HCT116 (cell line): ENCODE measurements at regions not wholly inside any gene's neighbourhood (a gene's known extent, or its start where the extent isn't known, plus 50 kb on each side); places are given as distances from the start of the nearest gene placed in this dataset.

Experiments used
- ATAC-seq: fragments of 200-7000 bp; cut with Tn5 transposase; 2 replicates; pipeline ENCODE4 v1.9.1; 2020; ENCODE audit warnings: mild to moderate bottlenecking, moderate library complexity
- BruUV-seq: library from RNA; stranded (reverse); fragments of 400-500 nt; replicated peaks from 2 replicates; lab custom pipeline; 2021; lab: Mats Ljungman, UMichigan
- CTCF ChIA-PET: fragments of 300-600 bp; sonication (Branson Sonifier 250); formaldehyde crosslinking; loops from one replicate; lab custom pipeline; 2021; ENCODE audit warnings: antibody characterized with exemption; lab: Charles Lee
- POLR2A ChIA-PET: fragments of 300-600, 350-600 bp; sonication (Branson Sonifier 250); formaldehyde crosslinking; loops from one replicate; lab custom pipeline; 2021; ENCODE audit warnings: antibody characterized with exemption; lab: Charles Lee
- RAD21 ChIA-PET, 2 experiments: fragments of 300-600 bp; sonication (Branson Sonifier 250); formaldehyde crosslinking; loops; one replicate each; lab custom pipeline; 2023; ENCODE audit warnings: low total read pairs in 2 of 2; ENCODE audit not compliant: uncharacterized antibody in 2 of 2, unreplicated experiment in 2 of 2, low non-redundant PET in 1 of 2; lab: Charles Lee
- DNase-seq: peaks from one replicate; pipeline ENCODE4 v3.0.0-alpha.2; 2010; ENCODE audit warnings: low read depth, low spot score
- H2AFZ ChIP-seq: fragments of 200-600 bp; shearing (Covaris generic), sonication (generic); 2 replicates; pipeline ENCODE4 v1.6.1; 2017; ENCODE audit warnings: low read depth, mixed run types, mixed read lengths, antibody characterized with exemption, low read length; ENCODE audit not compliant: poor library complexity, severe bottlenecking
- H3K27ac ChIP-seq: 2 replicates; pipeline ENCODE4 v1.5.1; 2012; ENCODE audit warnings: low read depth, low read length
- H3K27me3 ChIP-seq: fragments of 200-600 bp; sonication (generic); 2 replicates; pipeline ENCODE4 v1.6.1; 2016; ENCODE audit warnings: mixed run types, low read length, mixed read lengths; ENCODE audit not compliant: insufficient read depth
- H3K36me3 ChIP-seq, 2 experiments: fragments of 200-500 bp in 1 of 2; fragments of 200-600 bp in 1 of 2; sonication (Bioruptor generic) in 1 of 2; sonication (generic) in 1 of 2; 2 replicates each; pipeline versions ENCODE4 v1.5.1 to v1.6.1; 2014 to 2016; ENCODE audit warnings: low read length in 2 of 2, inconsistent platforms in 1 of 2, mixed read lengths in 1 of 2, mixed run types in 1 of 2; ENCODE audit not compliant: insufficient read depth in 2 of 2, control insufficient read depth in 1 of 2
- H3K4me1 ChIP-seq, 2 experiments: fragments of 200-600 bp in 1 of 2; sonication (generic) in 1 of 2; 2 replicates each; pipeline versions ENCODE4 v1.5.1 to v1.6.1; 2012 to 2017; ENCODE audit warnings: low read length in 2 of 2, inconsistent platforms in 1 of 2, mild to moderate bottlenecking in 1 of 2, mixed read lengths in 1 of 2, mixed run types in 1 of 2, moderate library complexity in 1 of 2; ENCODE audit not compliant: insufficient read depth in 2 of 2, control insufficient read depth in 1 of 2
- H3K4me2 ChIP-seq: fragments of 200-600 bp; sonication (generic); 2 replicates; pipeline ENCODE4 v1.6.1; 2017; ENCODE audit warnings: mixed run types, low read length, mixed read lengths
- H3K4me3 ChIP-seq, 2 experiments: fragments of 200-600 bp in 1 of 2; sonication (generic) in 1 of 2; replicated peaks in 1 of 2; 2 replicates each; pipeline ENCODE4 v1.5.1; 2011 to 2016; ENCODE audit warnings: low read length in 2 of 2, control low read depth in 1 of 2, low read depth in 1 of 2, mild to moderate bottlenecking in 1 of 2, mixed read lengths in 1 of 2, mixed run types in 1 of 2
- H3K79me2 ChIP-seq: fragments of 200-600 bp; sonication (generic); 2 replicates; pipeline ENCODE4 v1.6.1; 2017; ENCODE audit warnings: mild to moderate bottlenecking, mixed run types, low read length, moderate library complexity, mixed read lengths; ENCODE audit not compliant: insufficient read depth
- H3K9ac ChIP-seq: fragments of 200-600 bp; sonication (generic); 2 replicates; pipeline ENCODE4 v1.6.1; 2016; ENCODE audit warnings: low read length, mixed read lengths
- H3K9me2 ChIP-seq: fragments of 200-600 bp; sonication (generic), shearing (Covaris generic); 2 replicates; pipeline ENCODE4 v1.6.1; 2017; ENCODE audit warnings: mixed run types, mild to moderate bottlenecking, moderate library complexity; ENCODE audit not compliant: insufficient read depth
- H3K9me3 ChIP-seq, 2 experiments: fragments of 200-500 bp in 1 of 2; fragments of 200-600 bp in 1 of 2; sonication (Bioruptor generic) in 1 of 2; sonication (generic) in 1 of 2; 2 replicates each; pipeline ENCODE4 v1.6.1; 2014 to 2017; ENCODE audit warnings: low read length in 2 of 2, mixed read lengths in 2 of 2, inconsistent platforms in 1 of 2, low read depth in 1 of 2, mild to moderate bottlenecking in 1 of 2, mixed run types in 1 of 2, moderate library complexity in 1 of 2; ENCODE audit not compliant: control insufficient read depth in 1 of 2, insufficient read depth in 1 of 2
- H4K20me1 ChIP-seq: fragments of 200-600 bp; sonication (generic), shearing (Covaris generic); 2 replicates; pipeline ENCODE4 v1.6.1; 2017; ENCODE audit warnings: mixed run types, mild to moderate bottlenecking, moderate library complexity; ENCODE audit not compliant: insufficient read depth
- EGR1 ChIP-seq: IDR thresholded peaks from 2 replicates; pipeline ENCODE4 v1.6.1; 2012; ENCODE audit warnings: low read depth
- EZH2 ChIP-seq: fragments of 200-600 bp; sonication (generic); IDR thresholded peaks from 2 replicates; pipeline ENCODE4 v1.6.1; 2017; ENCODE audit warnings: antibody characterized with exemption, mixed run types
- FOSL1 ChIP-seq: IDR thresholded peaks from 2 replicates; pipeline ENCODE4 v1.6.1; 2012; ENCODE audit warnings: low read depth
- POLR2A ChIP-seq: IDR thresholded peaks from 2 replicates; pipeline ENCODE4 v1.7.0; 2011; ENCODE audit warnings: borderline replicate concordance; ENCODE audit not compliant: insufficient read depth, insufficient read length; ENCODE audit errors: extremely low read depth
- POLR2AphosphoS5 ChIP-seq: IDR thresholded peaks from 2 replicates; pipeline ENCODE4 v1.6.1; 2011; ENCODE audit warnings: mild to moderate bottlenecking, low read depth, low read length, moderate library complexity
- RAD21 ChIP-seq: IDR thresholded peaks from 2 replicates; pipeline ENCODE4 v1.6.1; 2012; ENCODE audit warnings: low read depth, mild to moderate bottlenecking
- SRF ChIP-seq: IDR thresholded peaks from 2 replicates; pipeline ENCODE4 v1.6.1; 2012; ENCODE audit warnings: low read depth
- ZFX ChIP-seq: fragments of 450-650 bp; IDR thresholded peaks from 2 replicates; pipeline ENCODE4 v1.6.1; 2017
- intact Hi-C: fragments of 100-400 bp; cut with micrococcal nuclease; formaldehyde crosslinking; loops from 2 replicates; pipeline ENCODE4 v1.10.0; 2022
- TF ChIP-seq, protein P1 (sequence below): IDR thresholded peaks from 2 replicates; pipeline ENCODE4 v1.6.1; 2012; ENCODE audit warnings: low read depth
- TF ChIP-seq, protein P2 (sequence below): IDR thresholded peaks from 2 replicates; pipeline ENCODE4 v1.6.1; 2011; ENCODE audit warnings: mild to moderate bottlenecking, low read length, moderate library complexity; ENCODE audit not compliant: insufficient replicate concordance; ENCODE audit errors: extremely low read depth
- TF ChIP-seq, protein P3 (sequence below), 3 experiments: fragments of 200-600 bp in 1 of 3; sonication (generic) in 1 of 3; IDR thresholded peaks in 2 of 3; conservative IDR thresholded peaks in 1 of 3; 2 replicates each; pipeline ENCODE4 v1.5.1; 2012 to 2017; ENCODE audit warnings: low read depth in 2 of 3, low read length in 2 of 3, antibody characterized with exemption in 1 of 3, borderline replicate concordance in 1 of 3, control low read depth in 1 of 3, mild to moderate bottlenecking in 1 of 3, mixed read lengths in 1 of 3, mixed run types in 1 of 3, moderate library complexity in 1 of 3; ENCODE audit not compliant: insufficient read depth in 1 of 3

DNA sequence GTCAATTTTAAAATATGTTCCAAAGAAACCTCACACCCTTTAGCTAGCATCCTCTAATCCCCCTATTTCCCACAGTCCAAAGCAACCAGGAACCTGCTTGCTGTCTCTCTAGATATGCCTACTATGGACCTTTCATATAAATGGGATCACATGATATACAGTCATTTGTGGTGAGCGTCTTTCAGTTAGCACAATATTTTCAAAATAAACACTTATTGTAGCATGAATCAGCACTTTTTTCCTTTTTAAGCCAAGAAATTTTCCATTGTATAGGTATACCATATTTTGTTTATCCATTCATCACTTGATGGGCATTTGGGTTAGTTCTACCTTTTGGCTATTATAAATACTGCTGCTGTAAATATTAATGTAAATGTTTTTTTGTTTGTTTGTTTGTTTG is 223.0 kb upstream of the DOK6 start:
- CTCF ChIA-PET = no interaction called here
- no TSS peak for BruUV-seq

DNA sequence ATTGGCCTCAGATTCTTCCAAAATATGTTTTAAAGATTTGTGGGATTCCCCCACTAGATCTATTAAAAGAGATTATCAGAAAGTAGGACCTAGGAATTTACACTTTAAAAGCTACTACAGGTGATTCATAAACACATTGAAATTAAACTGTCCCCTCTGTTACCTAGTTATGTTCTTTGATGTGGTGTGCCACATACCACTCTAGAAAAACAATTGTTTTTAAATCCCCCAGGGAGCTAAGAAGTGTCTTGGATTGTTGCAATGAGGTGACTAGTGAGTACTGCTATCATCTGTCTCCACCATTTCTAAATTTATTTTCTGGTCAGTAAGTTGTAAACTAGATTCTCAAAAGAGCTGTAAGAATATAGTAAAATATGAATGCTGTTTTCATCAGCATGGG is 214.5 kb upstream of the DOK6 start:
- POLR2A ChIA-PET = no interaction called here
- CTCF ChIA-PET = no interaction called here
- intact Hi-C loops = no loop called here
- no peaks in the 10 kb centered on the region for H3K9me2 ChIP-seq
- no TSS peak for BruUV-seq
- no peaks in the 10 kb centered on the region for H3K27me3 ChIP-seq
- no peaks in the 10 kb centered on the region for H3K36me3 ChIP-seq
- H3K9me3 ChIP-seq = no peaks in the 10 kb centered on the region
- no peak overlapping the region for H3K9ac ChIP-seq
- H2AFZ ChIP-seq = no peak overlapping the region
- RAD21 ChIA-PET = no interaction called here
- no peak overlapping the region for H3K4me3 ChIP-seq
- H3K4me2 ChIP-seq = no peak overlapping the region
- no peaks in the 10 kb centered on the region for H4K20me1 ChIP-seq
- no peaks in the 10 kb centered on the region for H3K4me1 ChIP-seq
- no peak for DNase-seq
- no peaks in the 10 kb centered on the region for H3K79me2 ChIP-seq
- ATAC-seq = no peak
- H3K27ac ChIP-seq = no peak overlapping the region
- TF ChIP-seq, protein P1, sequence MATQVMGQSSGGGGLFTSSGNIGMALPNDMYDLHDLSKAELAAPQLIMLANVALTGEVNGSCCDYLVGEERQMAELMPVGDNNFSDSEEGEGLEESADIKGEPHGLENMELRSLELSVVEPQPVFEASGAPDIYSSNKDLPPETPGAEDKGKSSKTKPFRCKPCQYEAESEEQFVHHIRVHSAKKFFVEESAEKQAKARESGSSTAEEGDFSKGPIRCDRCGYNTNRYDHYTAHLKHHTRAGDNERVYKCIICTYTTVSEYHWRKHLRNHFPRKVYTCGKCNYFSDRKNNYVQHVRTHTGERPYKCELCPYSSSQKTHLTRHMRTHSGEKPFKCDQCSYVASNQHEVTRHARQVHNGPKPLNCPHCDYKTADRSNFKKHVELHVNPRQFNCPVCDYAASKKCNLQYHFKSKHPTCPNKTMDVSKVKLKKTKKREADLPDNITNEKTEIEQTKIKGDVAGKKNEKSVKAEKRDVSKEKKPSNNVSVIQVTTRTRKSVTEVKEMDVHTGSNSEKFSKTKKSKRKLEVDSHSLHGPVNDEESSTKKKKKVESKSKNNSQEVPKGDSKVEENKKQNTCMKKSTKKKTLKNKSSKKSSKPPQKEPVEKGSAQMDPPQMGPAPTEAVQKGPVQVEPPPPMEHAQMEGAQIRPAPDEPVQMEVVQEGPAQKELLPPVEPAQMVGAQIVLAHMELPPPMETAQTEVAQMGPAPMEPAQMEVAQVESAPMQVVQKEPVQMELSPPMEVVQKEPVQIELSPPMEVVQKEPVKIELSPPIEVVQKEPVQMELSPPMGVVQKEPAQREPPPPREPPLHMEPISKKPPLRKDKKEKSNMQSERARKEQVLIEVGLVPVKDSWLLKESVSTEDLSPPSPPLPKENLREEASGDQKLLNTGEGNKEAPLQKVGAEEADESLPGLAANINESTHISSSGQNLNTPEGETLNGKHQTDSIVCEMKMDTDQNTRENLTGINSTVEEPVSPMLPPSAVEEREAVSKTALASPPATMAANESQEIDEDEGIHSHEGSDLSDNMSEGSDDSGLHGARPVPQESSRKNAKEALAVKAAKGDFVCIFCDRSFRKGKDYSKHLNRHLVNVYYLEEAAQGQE = no peak
- TF ChIP-seq, protein P2, sequence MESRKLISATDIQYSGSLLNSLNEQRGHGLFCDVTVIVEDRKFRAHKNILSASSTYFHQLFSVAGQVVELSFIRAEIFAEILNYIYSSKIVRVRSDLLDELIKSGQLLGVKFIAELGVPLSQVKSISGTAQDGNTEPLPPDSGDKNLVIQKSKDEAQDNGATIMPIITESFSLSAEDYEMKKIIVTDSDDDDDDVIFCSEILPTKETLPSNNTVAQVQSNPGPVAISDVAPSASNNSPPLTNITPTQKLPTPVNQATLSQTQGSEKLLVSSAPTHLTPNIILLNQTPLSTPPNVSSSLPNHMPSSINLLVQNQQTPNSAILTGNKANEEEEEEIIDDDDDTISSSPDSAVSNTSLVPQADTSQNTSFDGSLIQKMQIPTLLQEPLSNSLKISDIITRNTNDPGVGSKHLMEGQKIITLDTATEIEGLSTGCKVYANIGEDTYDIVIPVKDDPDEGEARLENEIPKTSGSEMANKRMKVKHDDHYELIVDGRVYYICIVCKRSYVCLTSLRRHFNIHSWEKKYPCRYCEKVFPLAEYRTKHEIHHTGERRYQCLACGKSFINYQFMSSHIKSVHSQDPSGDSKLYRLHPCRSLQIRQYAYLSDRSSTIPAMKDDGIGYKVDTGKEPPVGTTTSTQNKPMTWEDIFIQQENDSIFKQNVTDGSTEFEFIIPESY = no peak
- no peak for TF ChIP-seq ZFX
- TF ChIP-seq, protein P3, sequence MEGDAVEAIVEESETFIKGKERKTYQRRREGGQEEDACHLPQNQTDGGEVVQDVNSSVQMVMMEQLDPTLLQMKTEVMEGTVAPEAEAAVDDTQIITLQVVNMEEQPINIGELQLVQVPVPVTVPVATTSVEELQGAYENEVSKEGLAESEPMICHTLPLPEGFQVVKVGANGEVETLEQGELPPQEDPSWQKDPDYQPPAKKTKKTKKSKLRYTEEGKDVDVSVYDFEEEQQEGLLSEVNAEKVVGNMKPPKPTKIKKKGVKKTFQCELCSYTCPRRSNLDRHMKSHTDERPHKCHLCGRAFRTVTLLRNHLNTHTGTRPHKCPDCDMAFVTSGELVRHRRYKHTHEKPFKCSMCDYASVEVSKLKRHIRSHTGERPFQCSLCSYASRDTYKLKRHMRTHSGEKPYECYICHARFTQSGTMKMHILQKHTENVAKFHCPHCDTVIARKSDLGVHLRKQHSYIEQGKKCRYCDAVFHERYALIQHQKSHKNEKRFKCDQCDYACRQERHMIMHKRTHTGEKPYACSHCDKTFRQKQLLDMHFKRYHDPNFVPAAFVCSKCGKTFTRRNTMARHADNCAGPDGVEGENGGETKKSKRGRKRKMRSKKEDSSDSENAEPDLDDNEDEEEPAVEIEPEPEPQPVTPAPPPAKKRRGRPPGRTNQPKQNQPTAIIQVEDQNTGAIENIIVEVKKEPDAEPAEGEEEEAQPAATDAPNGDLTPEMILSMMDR (IDR thresholded peaks at IDR 0.05 in 2 of 3, conservative IDR thresholded peaks at IDR 0.05 in 1 of 3; ENCODE audit: borderline replicate concordance in 1 of 3, insufficient read depth in 1 of 3, low read depth in 2 of 3, low read length in 2 of 3) = no peak

More for the DNA sequence above, 223.0 kb upstream of the DOK6 start:
- Histone ChIP-seq H3K4me2 (no peak overlapping the region), H4K20me1 (no peaks in the 10 kb centered on the region), H3K9me3 (no peaks in the 10 kb centered on the region), H3K27me3 (no peaks in the 10 kb centered on the region), H3K9ac (no peak overlapping the region), H3K4me3 (no peak overlapping the region), H3K9me2 (no peaks in the 10 kb centered on the region), H3K36me3 (no peaks in the 10 kb centered on the region), H3K79me2 (no peaks in the 10 kb centered on the region), H3K4me1 (no peaks in the 10 kb centered on the region), H3K27ac (no peak overlapping the region), H2AFZ (no peak overlapping the region)
- ChIA-PET RAD21 (no interaction called here), POLR2A (no interaction called here)
- ATAC-seq (no peak), DNase-seq (no peak)
- TF ChIP-seq FOSL1 (no peak), POLR2AphosphoS5 (no peak), EZH2 (no peak), SRF (no peak), EGR1 (no peak), POLR2A (no peak), RAD21 (no peak)
- TF ChIP-seq, protein P3 (IDR thresholded peaks at IDR 0.05 in 2 of 3, conservative IDR thresholded peaks at IDR 0.05 in 1 of 3; ENCODE audit: borderline replicate concordance in 1 of 3, insufficient read depth in 1 of 3, low read depth in 2 of 3, low read length in 2 of 3) = no peak
- intact Hi-C loops = no loop called here
